Effector memory CD4-positive, alpha-beta T cell (primary cell): ENCODE measurements at regions not wholly inside any gene's neighbourhood (a gene's known extent, or its start where the extent isn't known, plus 50 kb on each side); places are given as distances from the start of the nearest gene placed in this dataset.

Experiments used
- DNase-seq, 3 donors: peaks; one replicate each; pipeline ENCODE4 v3.0.0-alpha.2; 2020
- H3K27ac ChIP-seq: 2 replicates; pipeline ENCODE4 v1.7.0; 2013; ENCODE audit warnings: mild to moderate bottlenecking, low read length, moderate library complexity; ENCODE audit not compliant: insufficient read depth, poor library complexity, severe bottlenecking
- H3K27me3 ChIP-seq: replicated peaks from 2 replicates; pipeline ENCODE4 v1.7.0; 2013; ENCODE audit warnings: mild to moderate bottlenecking, low read length; ENCODE audit not compliant: insufficient read depth, control insufficient read depth, poor library complexity, severe bottlenecking
- H3K36me3 ChIP-seq: 2 replicates; pipeline ENCODE4 v1.7.0; 2013; ENCODE audit warnings: mild to moderate bottlenecking, low read length, moderate library complexity; ENCODE audit not compliant: control insufficient read depth, insufficient read depth
- H3K4me1 ChIP-seq: 2 replicates; pipeline ENCODE4 v1.7.0; 2013; ENCODE audit warnings: low read length, mild to moderate bottlenecking; ENCODE audit not compliant: control insufficient read depth, insufficient read depth, poor library complexity, severe bottlenecking
- H3K4me3 ChIP-seq: 2 replicates; pipeline ENCODE4 v1.7.0; 2013; ENCODE audit warnings: low read length, low read depth, mild to moderate bottlenecking; ENCODE audit not compliant: insufficient read depth, poor library complexity, severe bottlenecking
- H3K9me3 ChIP-seq: 2 replicates; pipeline ENCODE4 v1.7.0; 2013; ENCODE audit warnings: mild to moderate bottlenecking, low read length, moderate library complexity; ENCODE audit not compliant: control insufficient read depth

DNA sequence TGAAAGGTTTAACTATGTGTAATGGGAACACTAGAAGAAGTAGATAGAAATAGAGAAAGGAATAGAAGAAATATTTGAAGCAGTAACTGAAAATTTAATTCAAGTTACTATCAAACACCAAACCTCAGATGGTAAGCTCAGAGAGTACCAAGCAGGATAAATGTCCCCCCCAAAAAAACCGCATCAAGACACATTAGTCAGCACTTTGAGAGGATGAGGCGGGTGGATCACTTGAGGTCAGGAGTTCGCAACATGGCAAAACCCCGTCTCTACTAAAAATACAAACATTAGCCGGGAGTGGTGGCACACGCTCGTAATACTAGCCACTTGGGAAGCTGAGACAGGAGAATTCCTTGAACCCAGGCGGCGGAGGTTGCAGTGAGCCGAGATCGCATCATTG, 253.1 kb downstream of the C6orf118 start:
- Histone ChIP-seq H3K4me3 (no peak overlapping the region), H3K9me3 (no peaks in the 10 kb centered on the region), H3K27ac (no peak overlapping the region), H3K36me3 (no peaks in the 10 kb centered on the region), H3K4me1 (no peaks in the 10 kb centered on the region), H3K27me3 (no peaks in the 10 kb centered on the region)
- DNase-seq, result no peak

DNA sequence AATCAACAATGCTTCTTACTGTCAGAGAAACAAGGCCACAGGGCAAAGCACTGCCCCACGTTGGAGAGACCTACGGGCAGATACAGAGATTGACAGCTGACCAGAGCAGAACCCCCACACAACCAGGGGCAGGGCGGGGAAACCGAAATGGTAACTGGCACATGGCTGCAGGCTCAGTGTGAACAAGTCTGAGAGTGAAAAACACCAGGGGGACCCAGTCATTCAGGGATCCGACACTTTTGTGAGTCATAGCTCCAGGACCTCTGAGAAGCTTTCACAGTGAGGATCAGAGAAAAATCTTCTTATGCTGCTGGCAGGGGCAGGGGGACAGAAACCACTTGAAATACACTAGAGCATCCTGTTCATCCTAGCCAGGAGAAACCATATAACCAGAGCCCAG, 254.2 kb downstream of the C6orf118 start:
- DNase-seq, result no peak
- Histone ChIP-seq H3K9me3 (no peaks in the 10 kb centered on the region), H3K27ac (no peak overlapping the region), H3K4me1 (no peaks in the 10 kb centered on the region), H3K36me3 (no peaks in the 10 kb centered on the region), H3K4me3 (no peak overlapping the region), H3K27me3 (no peaks in the 10 kb centered on the region)

DNA sequence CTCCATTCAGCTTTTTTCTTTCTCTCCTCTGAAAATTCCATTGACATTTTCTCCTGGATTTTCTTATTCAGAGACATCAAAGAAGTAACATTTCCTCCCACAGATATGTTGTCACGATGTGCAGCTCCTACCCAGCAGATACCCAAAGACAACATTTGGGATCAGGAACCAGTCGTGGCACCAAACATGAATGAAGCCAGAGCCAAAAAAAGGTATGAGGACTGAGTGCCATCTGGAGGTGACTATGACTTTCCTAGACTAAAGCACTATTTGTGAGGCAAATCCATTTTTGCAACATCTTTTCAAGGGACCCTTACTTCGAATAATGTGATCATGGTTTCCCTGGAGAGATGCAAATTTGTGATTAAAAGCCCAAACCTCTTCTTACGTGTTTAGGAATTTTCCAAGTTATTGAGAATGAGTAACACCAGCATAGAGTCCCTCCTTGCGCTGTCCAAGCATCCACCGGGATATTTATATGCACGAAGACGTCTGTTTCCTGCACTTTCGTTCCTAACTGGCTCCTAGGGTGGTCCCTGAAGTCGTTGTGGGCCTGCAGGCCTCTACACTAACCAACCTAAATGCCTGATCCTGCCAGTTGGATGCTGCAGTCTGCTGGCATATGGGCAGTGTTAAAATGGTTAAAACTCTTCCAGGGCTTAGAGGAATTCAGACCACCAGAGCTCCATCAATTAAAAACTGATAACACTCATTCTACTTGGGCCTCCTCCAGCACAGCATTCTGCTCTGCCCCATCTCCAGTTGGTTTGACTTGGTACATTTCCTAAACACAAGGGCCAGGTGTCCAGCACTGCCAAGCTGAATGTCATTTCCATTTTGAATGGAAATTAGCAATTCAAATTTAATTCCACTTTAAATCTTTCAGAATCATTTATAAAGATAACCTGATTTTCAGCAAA, 256.6 kb downstream of the C6orf118 start:
- H3K36me3 ChIP-seq, result no peaks in the 10 kb centered on the region
- no peaks in the 10 kb centered on the region for H3K27me3 ChIP-seq
- H3K4me1 ChIP-seq, result no peaks in the 10 kb centered on the region
- no peak overlapping the region for H3K27ac ChIP-seq
- H3K9me3 ChIP-seq, result no peaks in the 10 kb centered on the region
- no peak for DNase-seq
- no peak overlapping the region for H3K4me3 ChIP-seq

DNA sequence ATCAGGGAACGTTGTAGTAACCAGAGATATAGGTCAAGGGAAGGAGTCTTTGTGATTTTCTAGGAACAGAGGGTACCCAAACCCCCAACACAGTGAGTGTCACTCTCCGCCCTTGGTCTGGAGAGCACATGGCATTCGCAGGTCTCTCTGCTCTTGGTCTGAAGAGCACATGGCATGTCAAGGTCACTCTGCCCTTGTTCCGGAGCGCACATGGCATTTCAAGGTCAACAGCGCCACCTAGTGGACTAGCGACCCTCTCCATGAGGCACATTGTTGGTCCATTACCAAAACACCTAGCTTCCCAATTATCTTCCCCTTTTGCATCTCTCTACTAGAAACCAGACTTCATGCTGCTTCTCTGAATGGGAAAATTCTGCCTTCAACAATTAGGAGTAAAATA, 260.0 kb downstream of the C6orf118 start:
- no peak for DNase-seq
- Histone ChIP-seq H3K4me3 (no peak overlapping the region), H3K27ac (no peak overlapping the region), H3K9me3 (no peaks in the 10 kb centered on the region), H3K27me3 (no peaks in the 10 kb centered on the region), H3K36me3 (no peaks in the 10 kb centered on the region), H3K4me1 (no peaks in the 10 kb centered on the region)

DNA sequence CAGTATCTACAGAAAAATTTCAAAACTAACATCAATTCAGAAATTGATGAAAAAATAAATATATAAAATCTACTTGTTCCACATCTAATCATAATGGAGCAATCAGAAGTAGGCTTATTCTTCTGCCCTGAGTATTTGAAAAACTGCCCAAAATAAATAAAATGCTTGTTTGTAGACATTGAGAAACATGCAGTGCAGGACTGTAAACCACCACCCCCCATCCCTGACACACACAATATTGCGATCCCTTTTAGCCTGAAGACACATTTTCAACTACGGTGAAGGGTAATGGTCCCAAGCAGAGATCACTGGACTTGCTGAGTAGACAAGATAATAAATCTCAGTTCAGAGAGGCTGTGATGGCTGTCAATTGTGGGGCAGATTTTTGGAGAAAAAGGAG, 261.5 kb downstream of the C6orf118 start:
- no peaks in the 10 kb centered on the region for H3K27me3 ChIP-seq
- H3K4me3 ChIP-seq, result no peak overlapping the region
- H3K4me1 ChIP-seq, result no peaks in the 10 kb centered on the region
- no peaks in the 10 kb centered on the region for H3K36me3 ChIP-seq
- no peak overlapping the region for H3K27ac ChIP-seq
- no peak for DNase-seq
- H3K9me3 ChIP-seq, result no peaks in the 10 kb centered on the region

DNA sequence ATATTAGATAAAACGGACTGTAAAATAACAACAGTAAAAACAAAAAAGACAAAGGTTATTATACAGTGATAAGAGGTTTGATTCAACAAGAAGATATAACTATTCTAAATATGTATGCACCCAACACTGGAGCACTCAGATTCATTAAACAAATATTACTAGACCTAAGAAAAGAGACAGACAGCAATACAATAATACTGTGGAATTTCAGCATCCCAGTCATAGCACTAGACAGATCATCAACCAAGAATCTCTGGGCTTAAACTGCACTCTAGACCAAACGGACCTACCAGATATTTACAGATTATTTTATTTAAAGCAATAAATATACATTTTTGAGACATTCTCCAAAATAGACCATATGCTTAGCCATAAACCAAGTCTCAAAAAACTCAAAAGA, 263.8 kb downstream of the C6orf118 start:
- no peak overlapping the region for H3K4me3 ChIP-seq
- no peak for DNase-seq
- no peaks in the 10 kb centered on the region for H3K4me1 ChIP-seq
- no peaks in the 10 kb centered on the region for H3K9me3 ChIP-seq
- H3K27me3 ChIP-seq, result no peaks in the 10 kb centered on the region
- no peak overlapping the region for H3K27ac ChIP-seq
- no peaks in the 10 kb centered on the region for H3K36me3 ChIP-seq

DNA sequence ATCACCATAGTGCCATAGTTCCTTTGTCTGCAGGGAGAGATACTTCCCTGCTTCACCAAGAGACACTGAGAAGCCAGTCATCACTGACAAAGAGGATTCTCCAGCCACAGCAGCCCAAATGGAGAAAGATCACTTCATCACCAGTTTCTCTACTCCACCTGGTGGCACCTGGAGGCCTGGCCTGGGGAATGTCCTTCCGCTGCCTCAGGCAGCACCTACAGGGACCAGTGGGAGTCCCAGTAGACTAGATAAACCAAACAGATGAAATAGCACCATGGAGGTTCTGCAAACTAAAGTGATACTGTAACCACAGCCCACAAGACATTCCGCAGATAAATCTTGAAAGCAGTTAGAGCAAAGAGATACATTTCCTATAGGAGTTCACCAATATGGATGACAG, 266.5 kb downstream of the C6orf118 start:
- no peaks in the 10 kb centered on the region for H3K9me3 ChIP-seq
- no peaks in the 10 kb centered on the region for H3K36me3 ChIP-seq
- H3K27me3 ChIP-seq, result no peaks in the 10 kb centered on the region
- no peak overlapping the region for H3K4me3 ChIP-seq
- H3K4me1 ChIP-seq, result no peaks in the 10 kb centered on the region
- no peak overlapping the region for H3K27ac ChIP-seq
- no peak for DNase-seq

DNA sequence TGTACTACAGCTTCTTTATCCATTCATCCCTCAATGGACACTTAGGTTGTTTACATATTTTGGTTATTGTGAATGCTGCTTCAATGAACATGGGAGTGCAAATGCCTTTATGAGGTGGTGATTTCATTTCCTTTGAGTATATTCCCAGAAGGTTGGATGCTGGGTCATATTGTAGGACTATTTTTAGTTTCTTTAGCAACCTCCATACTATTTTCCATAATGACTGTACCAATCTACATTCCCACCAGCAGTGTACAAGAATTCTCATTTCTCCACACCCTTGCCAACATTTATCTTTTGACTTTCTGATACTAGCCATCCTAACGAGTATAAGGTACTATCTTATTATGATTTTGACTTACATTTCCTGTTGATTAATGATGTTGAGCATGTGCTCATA, 269.0 kb downstream of the C6orf118 start:
- H3K27me3 ChIP-seq, result no peaks in the 10 kb centered on the region
- no peaks in the 10 kb centered on the region for H3K36me3 ChIP-seq
- no peaks in the 10 kb centered on the region for H3K4me1 ChIP-seq

DNA sequence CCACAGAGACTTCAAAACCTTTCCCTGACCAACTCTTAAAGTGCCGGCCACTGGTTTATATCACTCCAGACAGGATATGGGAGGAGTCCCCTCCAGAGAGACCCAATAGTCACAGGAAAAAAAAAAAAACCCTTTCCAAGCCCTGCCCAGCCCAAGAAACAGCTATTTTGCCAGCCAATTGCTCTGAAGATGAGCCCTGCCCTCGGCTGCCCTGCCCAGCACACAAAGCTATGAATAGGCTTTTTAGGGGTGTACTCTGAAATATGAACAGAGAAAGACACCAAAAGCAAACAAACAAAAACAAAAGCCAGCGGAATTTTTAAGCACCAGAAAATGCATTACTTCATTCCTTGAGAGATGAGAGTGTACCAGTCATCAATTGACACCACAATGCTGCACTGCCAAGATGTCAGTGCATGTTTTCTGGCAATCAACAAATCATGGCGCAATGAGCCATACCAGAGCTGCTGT, 275.1 kb downstream of the C6orf118 start:
- no peaks in the 10 kb centered on the region for H3K4me1 ChIP-seq
- H3K27ac ChIP-seq, result no peak overlapping the region

More for the DNA sequence above, 269.0 kb downstream of the C6orf118 start:
- Histone ChIP-seq H3K27ac (no peak overlapping the region), H3K4me3 (no peak overlapping the region), H3K9me3 (no peaks in the 10 kb centered on the region)
- DNase-seq, result no peak

DNA sequence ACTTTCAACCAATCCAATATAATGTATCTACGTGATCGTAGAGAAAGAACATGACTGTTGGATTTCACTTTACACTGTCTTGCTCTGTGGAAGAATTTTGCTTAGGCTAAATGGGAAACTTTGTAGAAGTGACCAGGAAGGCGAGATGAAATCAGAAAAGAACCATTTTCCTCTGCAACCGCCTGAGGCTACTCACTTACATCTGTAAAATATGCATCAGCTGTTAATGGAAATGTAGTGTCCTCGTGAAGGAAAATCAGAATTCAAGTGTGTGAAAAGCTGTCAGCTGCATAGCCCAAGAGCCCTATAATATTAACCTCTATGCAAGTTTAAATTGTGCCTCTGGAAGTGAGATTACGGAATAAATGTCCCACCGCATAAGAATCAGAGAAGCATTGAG, 277.9 kb downstream of the C6orf118 start:
- Histone ChIP-seq H3K4me1 (no peaks in the 10 kb centered on the region), H3K27ac (no peak overlapping the region), H3K4me3 (no peak overlapping the region), H3K36me3 (no peaks in the 10 kb centered on the region), H3K9me3 (no peaks in the 10 kb centered on the region), H3K27me3 (no peaks in the 10 kb centered on the region)
- no peak for DNase-seq

More for the DNA sequence above, 275.1 kb downstream of the C6orf118 start:
- DNase-seq, result no peak
- H3K9me3 ChIP-seq, result no peaks in the 10 kb centered on the region
- H3K27me3 ChIP-seq, result no peaks in the 10 kb centered on the region
- no peaks in the 10 kb centered on the region for H3K36me3 ChIP-seq
- H3K4me3 ChIP-seq, result no peak overlapping the region
